ENCODE measurements at regions not wholly inside any gene's neighbourhood (a gene's known extent, or its start where the extent isn't known, plus 50 kb on each side); places are given as distances from the start of the nearest gene placed in this dataset.

DNA sequence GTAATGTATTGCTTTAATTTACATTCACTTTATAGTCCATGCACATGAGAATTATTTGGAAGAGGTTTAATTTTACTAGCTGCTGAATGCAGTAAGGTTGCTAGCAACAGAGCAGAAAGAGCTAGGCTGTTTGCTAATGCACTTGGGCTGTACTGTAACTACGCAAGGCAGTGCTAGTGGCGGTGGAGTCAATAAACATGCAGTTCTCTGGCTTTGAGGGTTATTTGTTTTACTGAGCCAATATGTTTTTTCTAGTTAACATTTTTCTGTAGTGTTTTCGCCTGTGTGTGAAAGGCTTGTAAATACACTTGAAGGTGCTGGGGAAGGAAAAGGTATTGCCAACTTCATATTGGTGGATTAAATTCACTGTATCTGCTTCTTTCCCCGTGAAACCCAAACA is 112.8 kb downstream of the BTBD3 start:
- Histone ChIP-seq H3K9ac (ENCODE audit: low read length) (no peak overlapping the region), H4K20me1 (ENCODE audit: insufficient read depth, low read depth, low read length) (no peaks in the 10 kb centered on the region), H3K9me3 (ENCODE audit: low read length) (peaks cover 19% of the 10 kb centered on the region), H3K79me2 (ENCODE audit: low read length) (no peaks in the 10 kb centered on the region), H3K27ac (ENCODE audit: low read length) (no peak overlapping the region), H3K4me3 (ENCODE audit: low read length) (no peak overlapping the region), H3K4me2 (ENCODE audit: low read depth, low read length, poor library complexity, severe bottlenecking) (no peak overlapping the region), H2AFZ (ENCODE audit: low read length) (no peak overlapping the region), H3K9me2 (replicated peaks; ENCODE audit: insufficient read depth, low read length) (no peaks in the 10 kb centered on the region), H3K4me1 (ENCODE audit: low read length) (no peaks in the 10 kb centered on the region), H3K36me3 (ENCODE audit: insufficient read depth, low read length) (no peaks in the 10 kb centered on the region), H3K27me3 (ENCODE audit: low read length) (no peaks in the 10 kb centered on the region)
- no peak for DNase-seq

- H3K9me3 ChIP-seq (ENCODE audit: low read length), result peaks cover 10% of the 10 kb centered on the region
- no peak overlapping the region for H3K9ac ChIP-seq (ENCODE audit: low read length)
- H2AFZ ChIP-seq (ENCODE audit: low read length), result no peak overlapping the region
- DNase-seq, result no peak
- no peaks in the 10 kb centered on the region for H3K36me3 ChIP-seq (ENCODE audit: insufficient read depth, low read length)
- no peaks in the 10 kb centered on the region for H3K4me1 ChIP-seq (ENCODE audit: low read length)
- H3K4me2 ChIP-seq (ENCODE audit: low read depth, low read length, poor library complexity, severe bottlenecking), result no peak overlapping the region
- no peak overlapping the region for H3K4me3 ChIP-seq (ENCODE audit: low read length)
- no peaks in the 10 kb centered on the region for H3K27me3 ChIP-seq (ENCODE audit: low read length)
- H3K79me2 ChIP-seq (ENCODE audit: low read length), result no peaks in the 10 kb centered on the region
- H3K9me2 ChIP-seq (replicated peaks; ENCODE audit: insufficient read depth, low read length), result no peaks in the 10 kb centered on the region
- no peak overlapping the region for H3K27ac ChIP-seq (ENCODE audit: low read length)
- no peaks in the 10 kb centered on the region for H4K20me1 ChIP-seq (ENCODE audit: insufficient read depth, low read depth, low read length)
These were observed 118.4 kb downstream of the BTBD3 start for GRCh38 chr20:12036142-12036541.

GRCh38 chr20:12037521-12037920 is 119.8 kb downstream of the BTBD3 start:
- no peaks in the 10 kb centered on the region for H3K36me3 ChIP-seq (ENCODE audit: insufficient read depth, low read length)
- no peaks in the 10 kb centered on the region for H3K79me2 ChIP-seq (ENCODE audit: low read length)
- H3K27ac ChIP-seq (ENCODE audit: low read length), result no peak overlapping the region
- H3K4me2 ChIP-seq (ENCODE audit: low read depth, low read length, poor library complexity, severe bottlenecking), result no peak overlapping the region
- no peaks in the 10 kb centered on the region for H3K27me3 ChIP-seq (ENCODE audit: low read length)
- H3K4me1 ChIP-seq (ENCODE audit: low read length), result no peaks in the 10 kb centered on the region
- peaks cover 5% of the 10 kb centered on the region for H3K9me3 ChIP-seq (ENCODE audit: low read length)
- H3K4me3 ChIP-seq (ENCODE audit: low read length), result no peak overlapping the region
- DNase-seq, result no peak
- no peak overlapping the region for H3K9ac ChIP-seq (ENCODE audit: low read length)
- H2AFZ ChIP-seq (ENCODE audit: low read length), result no peak overlapping the region
- no peaks in the 10 kb centered on the region for H4K20me1 ChIP-seq (ENCODE audit: insufficient read depth, low read depth, low read length)
- H3K9me2 ChIP-seq (replicated peaks; ENCODE audit: insufficient read depth, low read length), result no peaks in the 10 kb centered on the region

DNA sequence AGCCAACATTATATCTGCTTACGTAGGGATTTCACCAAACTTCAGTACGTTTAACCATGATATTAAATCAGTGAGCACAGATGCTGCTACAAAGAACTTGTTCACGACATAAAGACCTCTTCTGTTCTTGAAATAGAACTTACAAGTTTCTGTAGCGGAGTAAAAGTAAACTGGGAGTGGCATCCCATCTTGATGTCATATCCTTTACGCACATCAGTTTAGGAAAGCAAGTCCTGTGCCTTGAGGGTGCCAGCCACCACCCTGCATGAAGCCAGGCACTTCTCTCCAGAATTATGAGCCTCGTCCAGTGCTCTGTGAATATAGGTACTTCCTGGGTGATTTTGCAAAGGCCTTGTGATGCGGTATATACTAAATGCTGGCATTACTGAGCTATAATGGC is 122.6 kb downstream of the BTBD3 start:
- no peaks in the 10 kb centered on the region for H3K36me3 ChIP-seq (ENCODE audit: insufficient read depth, low read length)
- no peak overlapping the region for H3K27ac ChIP-seq (ENCODE audit: low read length)

DNA sequence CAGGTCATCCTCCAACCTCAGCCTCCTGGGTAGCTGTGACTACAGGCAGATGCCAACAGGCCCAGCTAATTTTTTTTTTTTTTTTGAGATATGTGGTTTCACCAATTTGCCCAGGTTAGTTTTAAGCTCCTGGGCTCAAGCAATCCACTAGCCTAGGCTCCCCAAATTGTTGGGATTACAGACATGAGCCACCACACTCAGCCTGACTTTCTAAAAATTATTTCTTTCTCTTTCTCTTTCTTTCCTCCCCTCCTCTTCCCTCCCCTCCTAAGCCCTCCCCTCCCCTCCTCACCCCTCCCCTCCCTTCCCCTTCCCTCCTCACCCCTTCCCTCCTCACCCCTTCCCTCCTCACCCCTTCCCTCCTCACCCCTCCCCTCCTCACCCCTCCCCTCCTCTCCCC is 127.3 kb downstream of the BTBD3 start:
- H3K4me2 ChIP-seq (ENCODE audit: low read depth, low read length, poor library complexity, severe bottlenecking), result no peak overlapping the region
- H3K27me3 ChIP-seq (ENCODE audit: low read length), result no peaks in the 10 kb centered on the region
- no peak overlapping the region for H3K27ac ChIP-seq (ENCODE audit: low read length)
- no peaks in the 10 kb centered on the region for H3K79me2 ChIP-seq (ENCODE audit: low read length)
- H3K9me3 ChIP-seq (ENCODE audit: low read length), result peaks cover 11% of the 10 kb centered on the region
- H3K4me3 ChIP-seq (ENCODE audit: low read length), result no peak overlapping the region
- DNase-seq, result no peak
- H2AFZ ChIP-seq (ENCODE audit: low read length), result no peak overlapping the region
- no peaks in the 10 kb centered on the region for H3K36me3 ChIP-seq (ENCODE audit: insufficient read depth, low read length)
- H3K9ac ChIP-seq (ENCODE audit: low read length), result no peak overlapping the region
- no peaks in the 10 kb centered on the region for H4K20me1 ChIP-seq (ENCODE audit: insufficient read depth, low read depth, low read length)
- H3K9me2 ChIP-seq (replicated peaks; ENCODE audit: insufficient read depth, low read length), result no peaks in the 10 kb centered on the region
- H3K4me1 ChIP-seq (ENCODE audit: low read length), result no peaks in the 10 kb centered on the region

More for the DNA sequence above, 122.6 kb downstream of the BTBD3 start:
- no peaks in the 10 kb centered on the region for H3K9me2 ChIP-seq (replicated peaks; ENCODE audit: insufficient read depth, low read length)
- no peak for DNase-seq
- peaks cover 5% of the 10 kb centered on the region for H3K9me3 ChIP-seq (ENCODE audit: low read length)
- no peak overlapping the region for H3K4me2 ChIP-seq (ENCODE audit: low read depth, low read length, poor library complexity, severe bottlenecking)
- H3K9ac ChIP-seq (ENCODE audit: low read length), result no peak overlapping the region
- H2AFZ ChIP-seq (ENCODE audit: low read length), result no peak overlapping the region
- no peaks in the 10 kb centered on the region for H3K27me3 ChIP-seq (ENCODE audit: low read length)
- H3K4me1 ChIP-seq (ENCODE audit: low read length), result no peaks in the 10 kb centered on the region
- H3K79me2 ChIP-seq (ENCODE audit: low read length), result no peaks in the 10 kb centered on the region
- H3K4me3 ChIP-seq (ENCODE audit: low read length), result no peak overlapping the region
- no peaks in the 10 kb centered on the region for H4K20me1 ChIP-seq (ENCODE audit: insufficient read depth, low read depth, low read length)

- no peak overlapping the region for H2AFZ ChIP-seq (ENCODE audit: low read length)
- H3K4me2 ChIP-seq (ENCODE audit: low read depth, low read length, poor library complexity, severe bottlenecking), result no peak overlapping the region
- no peaks in the 10 kb centered on the region for H4K20me1 ChIP-seq (ENCODE audit: insufficient read depth, low read depth, low read length)
- no peak overlapping the region for H3K4me3 ChIP-seq (ENCODE audit: low read length)
- DNase-seq, result no peak
- no peak overlapping the region for H3K9ac ChIP-seq (ENCODE audit: low read length)
- H3K27ac ChIP-seq (ENCODE audit: low read length), result no peak overlapping the region
- no peaks in the 10 kb centered on the region for H3K79me2 ChIP-seq (ENCODE audit: low read length)
- peaks cover 19% of the 10 kb centered on the region; the same call in 1 of the 2 replicates for H3K9me3 ChIP-seq (ENCODE audit: low read length)
- H3K4me1 ChIP-seq (ENCODE audit: low read length), result no peaks in the 10 kb centered on the region
- no peaks in the 10 kb centered on the region for H3K36me3 ChIP-seq (ENCODE audit: insufficient read depth, low read length)
- no peaks in the 10 kb centered on the region for H3K9me2 ChIP-seq (replicated peaks; ENCODE audit: insufficient read depth, low read length)
- H3K27me3 ChIP-seq (ENCODE audit: low read length), result no peaks in the 10 kb centered on the region
These were observed 130.2 kb downstream of the BTBD3 start for GRCh38 chr20:12047838-12048432.

GRCh38 chr20:12049125-12049524 is 131.4 kb downstream of the BTBD3 start:
- no peaks in the 10 kb centered on the region for H3K36me3 ChIP-seq (ENCODE audit: insufficient read depth, low read length)
- no peak for DNase-seq
- peaks cover 19% of the 10 kb centered on the region; the same call in 1 of the 2 replicates for H3K9me3 ChIP-seq (ENCODE audit: low read length)
- no peak overlapping the region for H2AFZ ChIP-seq (ENCODE audit: low read length)
- no peaks in the 10 kb centered on the region for H3K79me2 ChIP-seq (ENCODE audit: low read length)
- H3K4me2 ChIP-seq (ENCODE audit: low read depth, low read length, poor library complexity, severe bottlenecking), result no peak overlapping the region
- H3K4me3 ChIP-seq (ENCODE audit: low read length), result no peak overlapping the region
- H4K20me1 ChIP-seq (ENCODE audit: insufficient read depth, low read depth, low read length), result no peaks in the 10 kb centered on the region
- no peaks in the 10 kb centered on the region for H3K4me1 ChIP-seq (ENCODE audit: low read length)
- H3K27me3 ChIP-seq (ENCODE audit: low read length), result no peaks in the 10 kb centered on the region
- no peak overlapping the region for H3K9ac ChIP-seq (ENCODE audit: low read length)
- no peak overlapping the region for H3K27ac ChIP-seq (ENCODE audit: low read length)
- no peaks in the 10 kb centered on the region for H3K9me2 ChIP-seq (replicated peaks; ENCODE audit: insufficient read depth, low read length)

DNA sequence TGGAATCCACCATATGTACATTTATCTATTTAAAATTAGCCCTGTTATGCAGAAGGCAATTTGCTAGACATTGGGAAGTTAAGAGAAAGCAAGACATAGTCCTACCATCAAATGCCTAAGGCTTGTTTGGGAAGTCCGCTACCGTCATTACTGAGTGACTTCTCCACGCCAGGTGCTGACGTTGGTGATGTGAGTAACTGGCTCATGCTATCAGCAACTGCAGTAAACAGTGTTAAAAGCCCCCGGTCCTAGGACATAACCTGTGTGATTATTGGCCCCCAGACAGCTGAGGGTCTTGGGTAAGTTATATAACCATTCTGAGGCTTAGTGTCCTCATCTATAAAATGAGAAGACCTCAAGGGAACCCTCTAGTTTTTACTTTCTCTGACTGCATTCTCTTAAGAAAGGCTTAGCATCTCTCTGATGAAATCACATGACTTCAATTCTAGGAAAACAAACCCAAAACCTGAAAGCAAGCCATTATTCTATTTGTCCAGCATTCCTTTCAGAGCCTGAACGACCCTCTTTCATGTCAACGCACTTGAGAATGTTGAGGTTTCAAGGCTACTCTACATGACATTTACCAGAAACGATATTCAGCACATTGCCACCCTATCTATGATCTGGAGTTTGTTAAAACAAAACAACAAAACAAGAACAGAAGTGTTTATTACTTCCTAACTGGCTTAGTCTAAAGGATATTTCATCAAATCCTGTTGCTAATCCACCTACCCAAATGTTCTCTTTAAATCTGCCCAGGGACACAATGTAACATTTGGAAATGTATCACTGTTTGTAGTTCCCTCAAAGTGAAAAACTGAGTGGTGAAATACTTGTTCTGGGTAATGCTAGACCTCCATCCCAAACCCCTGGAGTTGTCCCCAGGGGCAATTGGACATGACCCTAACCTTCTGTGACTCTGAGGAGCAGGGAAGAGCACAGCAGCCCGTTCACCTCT is 133.8 kb downstream of the BTBD3 start:
- no peak overlapping the region for H3K4me2 ChIP-seq (ENCODE audit: low read depth, low read length, poor library complexity, severe bottlenecking)
- DNase-seq, result no peak
- H3K4me3 ChIP-seq (ENCODE audit: low read length), result no peak overlapping the region
- H3K9me3 ChIP-seq (ENCODE audit: low read length), result peaks cover 14% of the 10 kb centered on the region; the same call in 1 of the 2 replicates
- no peaks in the 10 kb centered on the region for H3K79me2 ChIP-seq (ENCODE audit: low read length)
- H3K4me1 ChIP-seq (ENCODE audit: low read length), result no peaks in the 10 kb centered on the region
- no peaks in the 10 kb centered on the region for H3K36me3 ChIP-seq (ENCODE audit: insufficient read depth, low read length)
- no peak overlapping the region for H2AFZ ChIP-seq (ENCODE audit: low read length)
- no peak overlapping the region for H3K9ac ChIP-seq (ENCODE audit: low read length)
- no peaks in the 10 kb centered on the region for H4K20me1 ChIP-seq (ENCODE audit: insufficient read depth, low read depth, low read length)
- H3K9me2 ChIP-seq (replicated peaks; ENCODE audit: insufficient read depth, low read length), result no peaks in the 10 kb centered on the region
- no peaks in the 10 kb centered on the region for H3K27me3 ChIP-seq (ENCODE audit: low read length)
- H3K27ac ChIP-seq (ENCODE audit: low read length), result no peak overlapping the region
